Nephron progenitor cell (in vitro differentiated cells): ENCODE measurements at regions not wholly inside any gene's neighbourhood (a gene's known extent, or its start where the extent isn't known, plus 50 kb on each side); places are given as distances from the start of the nearest gene placed in this dataset.

Experiments
- DNase-seq: peaks from one replicate; pipeline ENCODE4 v3.0.0; 2021
- H3K27ac Mint-ChIP-seq: 2 replicates; pipeline ENCODE4 v1.8.0; 2021; ENCODE audit warnings: mild to moderate bottlenecking, moderate library complexity, mixed read lengths
- H3K27me3 Mint-ChIP-seq: 2 replicates; pipeline ENCODE4 v1.8.0; 2021; ENCODE audit warnings: mild to moderate bottlenecking, low read depth, mixed read lengths; ENCODE audit not compliant: poor library complexity
- H3K36me3 Mint-ChIP-seq: 2 replicates; pipeline ENCODE4 v1.8.0; 2021; ENCODE audit warnings: low read depth, mixed read lengths
- H3K4me1 Mint-ChIP-seq: 2 replicates; pipeline ENCODE4 v1.8.0; 2021; ENCODE audit warnings: mixed read lengths
- H3K4me3 Mint-ChIP-seq: 2 replicates; pipeline ENCODE4 v1.8.0; 2021; ENCODE audit warnings: mild to moderate bottlenecking, moderate library complexity, mixed read lengths
- H3K9me3 Mint-ChIP-seq: 2 replicates; pipeline ENCODE4 v1.8.0; 2021; ENCODE audit warnings: mild to moderate bottlenecking, moderate library complexity, mixed read lengths
- TF ChIP-seq, protein P1 (sequence below): fragments of 200-600 bp; sonication (generic); IDR thresholded peaks from 2 replicates; pipeline ENCODE4 v1.5.0; 2021; ENCODE audit warnings: antibody characterized with exemption

DNA sequence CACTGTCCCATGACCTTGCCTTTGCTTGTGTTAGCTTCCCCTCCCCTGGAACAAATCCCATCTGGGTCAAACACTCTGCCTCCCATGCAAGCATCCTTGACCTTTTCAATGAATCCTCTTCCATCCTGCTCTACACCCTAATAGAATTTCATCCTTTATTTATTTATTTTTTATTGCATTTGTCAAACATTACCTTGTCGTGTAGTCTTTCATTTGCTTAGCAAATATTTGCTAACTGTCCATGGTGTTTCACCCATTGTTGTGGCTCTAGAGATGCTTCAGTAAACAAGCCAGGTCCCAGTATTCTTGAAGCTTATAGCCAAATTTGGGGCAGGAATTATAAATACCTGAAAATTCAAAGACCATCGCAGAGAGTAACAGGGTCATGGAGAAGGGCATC lies 51.0 kb upstream of the MRTFB start:
- H3K4me3 Mint-ChIP-seq: no peak overlapping the region
- H3K27me3 Mint-ChIP-seq: peaks cover 12% of the 10 kb centered on the region
- no peak overlapping the region for H3K27ac Mint-ChIP-seq
- H3K36me3 Mint-ChIP-seq: no peaks in the 10 kb centered on the region
- H3K4me1 Mint-ChIP-seq: peaks cover 14% of the 10 kb centered on the region
- H3K9me3 Mint-ChIP-seq: no peaks in the 10 kb centered on the region
- TF ChIP-seq, protein P1, sequence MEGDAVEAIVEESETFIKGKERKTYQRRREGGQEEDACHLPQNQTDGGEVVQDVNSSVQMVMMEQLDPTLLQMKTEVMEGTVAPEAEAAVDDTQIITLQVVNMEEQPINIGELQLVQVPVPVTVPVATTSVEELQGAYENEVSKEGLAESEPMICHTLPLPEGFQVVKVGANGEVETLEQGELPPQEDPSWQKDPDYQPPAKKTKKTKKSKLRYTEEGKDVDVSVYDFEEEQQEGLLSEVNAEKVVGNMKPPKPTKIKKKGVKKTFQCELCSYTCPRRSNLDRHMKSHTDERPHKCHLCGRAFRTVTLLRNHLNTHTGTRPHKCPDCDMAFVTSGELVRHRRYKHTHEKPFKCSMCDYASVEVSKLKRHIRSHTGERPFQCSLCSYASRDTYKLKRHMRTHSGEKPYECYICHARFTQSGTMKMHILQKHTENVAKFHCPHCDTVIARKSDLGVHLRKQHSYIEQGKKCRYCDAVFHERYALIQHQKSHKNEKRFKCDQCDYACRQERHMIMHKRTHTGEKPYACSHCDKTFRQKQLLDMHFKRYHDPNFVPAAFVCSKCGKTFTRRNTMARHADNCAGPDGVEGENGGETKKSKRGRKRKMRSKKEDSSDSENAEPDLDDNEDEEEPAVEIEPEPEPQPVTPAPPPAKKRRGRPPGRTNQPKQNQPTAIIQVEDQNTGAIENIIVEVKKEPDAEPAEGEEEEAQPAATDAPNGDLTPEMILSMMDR: no peak
- DNase-seq: no peak
